ENCODE measurements at regions not wholly inside any gene's neighbourhood (a gene's known extent, or its start where the extent isn't known, plus 50 kb on each side); places are given as distances from the start of the nearest gene placed in this dataset.
A peak's percentile ranks its signal among the peaks of the same experiment; 100 is the strongest.

GRCh38 chr4:23635468-23635867 lies 254.4 kb downstream of the PPARGC1A start:
- Histone ChIP-seq H3K27me3 (ENCODE audit: control insufficient read depth, insufficient read depth, low read length) (no peaks in the 10 kb centered on the region), H3K27ac (ENCODE audit: insufficient read depth, low read length) (no peak overlapping the region), H4K5ac (ENCODE audit: low read depth, low read length) (no peak overlapping the region), H3K14ac (replicated peaks; ENCODE audit: low read depth, low read length) (no peak overlapping the region), H3K79me1 (ENCODE audit: low read depth in 1 of 2, low read length in 2 of 2) (no peaks in the 10 kb centered on the region), H4K20me1 (ENCODE audit: insufficient read depth, low read length) (no peaks in the 10 kb centered on the region), H3K4me1 (ENCODE audit: control insufficient read depth, insufficient read depth, low read length) (no peaks in the 10 kb centered on the region), H4K8ac (ENCODE audit: low read depth in 2 of 2, low read length in 2 of 2) (no peak overlapping the region), H2BK5ac (ENCODE audit: low read depth, low read length, poor library complexity, severe bottlenecking) (no peak overlapping the region), H2BK20ac (ENCODE audit: low read depth, low read length) (no peak overlapping the region), H3K4me3 (ENCODE audit: insufficient read depth, low read depth, low read length) (no peak overlapping the region), H3K9me3 (ENCODE audit: control insufficient read depth, insufficient read depth, low read length) (no peaks in the 10 kb centered on the region), H3K23ac (ENCODE audit: low read depth, low read length) (no peak overlapping the region), H2AK9ac (replicated peaks; ENCODE audit: low read depth, low read length, poor library complexity) (no peak overlapping the region), H2AFZ (replicated peaks; ENCODE audit: low read length, poor library complexity) (no peak overlapping the region), H4K91ac (ENCODE audit: insufficient read depth, low read depth, low read length) (no peak overlapping the region), H2BK15ac (ENCODE audit: low read depth, low read length) (no peak overlapping the region), H3K9ac (ENCODE audit: low read depth, low read length) (no peak overlapping the region), H2AK5ac (ENCODE audit: low read depth, low read length) (no peak overlapping the region), H3K18ac (ENCODE audit: low read depth, low read length) (no peak overlapping the region), H3K9me1 (ENCODE audit: insufficient read depth, low read length) (no peaks in the 10 kb centered on the region), H2BK120ac (ENCODE audit: low read depth, low read length) (no peak overlapping the region), H3K4me2 (ENCODE audit: low read depth, low read length) (no peak overlapping the region), H3K36me3 (ENCODE audit: control insufficient read depth, insufficient read depth, low read length) (no peaks in the 10 kb centered on the region), H3K4ac (ENCODE audit: low read depth, low read length) (no peak overlapping the region), H3K56ac (ENCODE audit: extremely low read depth, insufficient read depth, low read length) (no peak overlapping the region)
- TF ChIP-seq, protein P1, sequence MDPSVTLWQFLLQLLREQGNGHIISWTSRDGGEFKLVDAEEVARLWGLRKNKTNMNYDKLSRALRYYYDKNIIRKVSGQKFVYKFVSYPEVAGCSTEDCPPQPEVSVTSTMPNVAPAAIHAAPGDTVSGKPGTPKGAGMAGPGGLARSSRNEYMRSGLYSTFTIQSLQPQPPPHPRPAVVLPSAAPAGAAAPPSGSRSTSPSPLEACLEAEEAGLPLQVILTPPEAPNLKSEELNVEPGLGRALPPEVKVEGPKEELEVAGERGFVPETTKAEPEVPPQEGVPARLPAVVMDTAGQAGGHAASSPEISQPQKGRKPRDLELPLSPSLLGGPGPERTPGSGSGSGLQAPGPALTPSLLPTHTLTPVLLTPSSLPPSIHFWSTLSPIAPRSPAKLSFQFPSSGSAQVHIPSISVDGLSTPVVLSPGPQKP (IDR thresholded peaks at IDR 0.05; ENCODE audit: borderline replicate concordance, low read depth, low read length), result no peak
- no peak for TF ChIP-seq BHLHE40 (IDR thresholded peaks at IDR 0.05; ENCODE audit: low read depth, low read length)
- peak; percentile 66 for TF ChIP-seq MAFK (IDR thresholded peaks at IDR 0.05; ENCODE audit: low read depth, low read length)
- ATAC-seq (ENCODE audit: low read depth), result no peak
- WGBS, 2 experiments (ENCODE audit: extremely low coverage in 2 of 2, insufficient read length in 1 of 2), result no CpG with 5 or more reads among the region's 1 CpG
- no TSS peak for BruUV-seq (replicated peaks)
- ChIA-PET POLR2A (ENCODE audit: unreplicated experiment) (no interaction called here), CTCF (no interaction called here)
- intact Hi-C loops (cut with micrococcal nuclease), result loop anchor here (1.0 kb wide), 1 partner anchor 32 kb away; no protein-coding TSS in a partner anchor
- no peak for DNase-seq
- dilution Hi-C loops (cut with HindIII; ENCODE audit: low sequenced_read_pairs, unreplicated experiment), result no loop called here
- in situ Hi-C loops (cut with MboI; ENCODE audit: low sequenced_read_pairs), result no loop called here
